Fibroblast of skin of right biceps (primary cell): ENCODE measurements at regions not wholly inside any gene's neighbourhood (a gene's known extent, or its start where the extent isn't known, plus 50 kb on each side); places are given as distances from the start of the nearest gene placed in this dataset.
"Not testable (repeated sequence)": the region's sequence is repeated elsewhere in the genome, so short reads cannot be mapped to it uniquely, and the experiment has no call there.

ENCODE experiments used
- DNase-seq: peaks from one replicate; pipeline ENCODE4 v3.0.0-alpha.2; 2013

GRCh38 chr6:18527836-18528743, 140.9 kb downstream of the RNF144B start:
- DNase-seq, result no peak

GRCh38 chr6:18530201-18530600, 143.1 kb downstream of the RNF144B start:
- no peak for DNase-seq

GRCh38 chr6:18532139-18532538, 145.0 kb downstream of the RNF144B start:
- DNase-seq, result no peak

- no peak for DNase-seq
Measured at GRCh38 chr6:18533793-18534192, 146.6 kb downstream of the RNF144B start.

- DNase-seq, result no peak
Measured at GRCh38 chr6:18536591-18537055, 149.5 kb downstream of the RNF144B start.

- no peak for DNase-seq
Measured at GRCh38 chr6:18538315-18538714, 151.2 kb downstream of the RNF144B start.

- no peak for DNase-seq
Measured at GRCh38 chr6:18543051-18543450, 155.9 kb downstream of the RNF144B start.

- not testable (repeated sequence) for DNase-seq
Measured at GRCh38 chr6:18545142-18545541, 158.0 kb downstream of the RNF144B start.

GRCh38 chr6:18545726-18546125, 158.6 kb downstream of the RNF144B start:
- no peak for DNase-seq

GRCh38 chr6:18550119-18550518, 163.0 kb downstream of the RNF144B start:
- no peak for DNase-seq

GRCh38 chr6:18551228-18551627, 164.1 kb downstream of the RNF144B start:
- DNase-seq, result peak; percentile 53

- DNase-seq, result no peak
Measured at GRCh38 chr6:18555750-18556149, 168.6 kb downstream of the RNF144B start.

- no peak for DNase-seq
Measured at GRCh38 chr6:18561037-18561750, 174.0 kb downstream of the RNF144B start.

GRCh38 chr6:18562726-18563125, 175.6 kb downstream of the RNF144B start:
- no peak for DNase-seq

GRCh38 chr6:18564775-18565174, 177.6 kb downstream of the RNF144B start:
- no peak for DNase-seq

GRCh38 chr6:18565231-18565630, 178.1 kb downstream of the RNF144B start:
- no peak for DNase-seq

- no peak for DNase-seq
Measured at GRCh38 chr6:18567380-18567779, 180.2 kb downstream of the RNF144B start.

- no peak for DNase-seq
Measured at GRCh38 chr6:18577491-18577890, 190.3 kb downstream of the RNF144B start.

GRCh38 chr6:18579166-18579565, 192.0 kb downstream of the RNF144B start:
- no peak for DNase-seq

- no peak for DNase-seq
Measured at GRCh38 chr6:18579869-18580268, 192.7 kb downstream of the RNF144B start.

GRCh38 chr6:18584372-18584771, 197.2 kb downstream of the RNF144B start:
- no peak for DNase-seq

- peak; percentile 72 for DNase-seq
Measured at GRCh38 chr6:18585032-18585573, 198.0 kb downstream of the RNF144B start.

GRCh38 chr6:18586133-18586532, 199.0 kb downstream of the RNF144B start:
- DNase-seq, result no peak
